GM12891 (cell line): ENCODE measurements at regions not wholly inside any gene's neighbourhood (a gene's known extent, or its start where the extent isn't known, plus 50 kb on each side); places are given as distances from the start of the nearest gene placed in this dataset.

Experiments used
- POLR2A ChIP-seq: IDR thresholded peaks from 2 replicates; pipeline ENCODE4 v1.6.1; 2011; ENCODE audit warnings: low read depth, low read length, control low read depth
- POLR2AphosphoS5 ChIP-seq: IDR thresholded peaks from 2 replicates; pipeline ENCODE4 v1.6.1; 2011; ENCODE audit warnings: low read depth, low read length, control low read depth
- SPI1 ChIP-seq: IDR thresholded peaks from 2 replicates; pipeline ENCODE4 v1.6.1; 2011; ENCODE audit warnings: low read depth, low read length, control low read depth
- TAF1 ChIP-seq: IDR thresholded peaks from 2 replicates; pipeline ENCODE4 v1.6.1; 2011; ENCODE audit warnings: low read depth, low read length, control low read depth

DNA sequence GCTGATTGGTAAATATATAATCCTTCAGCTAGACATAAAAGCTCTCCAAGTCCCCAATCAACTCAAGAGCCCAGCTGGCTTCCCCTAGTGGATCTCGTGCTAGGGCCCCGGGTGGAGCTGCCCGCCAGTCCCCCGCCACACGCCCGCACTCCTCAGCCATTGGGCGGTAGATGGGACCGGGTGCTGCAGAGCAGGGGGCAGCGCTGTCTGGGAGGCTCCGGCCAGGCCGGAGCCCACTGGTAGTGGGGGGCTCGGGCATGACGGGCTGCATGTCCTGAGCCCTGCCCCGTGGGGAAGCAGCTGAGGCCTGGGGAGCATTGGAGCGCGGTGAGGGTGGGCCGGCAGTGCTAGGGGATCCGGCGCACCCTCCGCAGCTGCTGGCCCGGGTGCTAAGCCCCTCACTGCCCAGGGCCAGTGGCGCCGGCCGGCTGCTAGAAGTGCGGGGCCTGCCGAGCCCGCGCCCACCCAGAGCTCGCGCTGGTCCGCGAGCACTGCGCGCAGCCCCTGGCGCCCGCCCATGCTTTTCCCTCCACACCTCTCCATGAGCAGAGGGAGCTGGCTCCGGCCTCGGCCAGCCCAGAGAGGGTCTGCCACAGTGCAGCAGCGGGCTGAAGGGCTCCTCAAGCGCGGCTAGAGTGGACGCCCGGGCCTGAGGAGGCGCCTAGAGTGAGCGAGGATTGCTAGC lies 1680.6 kb upstream of the RAG2 start:
- TF ChIP-seq TAF1, result no peak
- no peak for TF ChIP-seq POLR2AphosphoS5
- TF ChIP-seq POLR2A, result no peak
- TF ChIP-seq SPI1, result no peak
